ENCODE measurements at regions not wholly inside any gene's neighbourhood (a gene's known extent, or its start where the extent isn't known, plus 50 kb on each side); places are given as distances from the start of the nearest gene placed in this dataset.

GRCh38 chr4:33696586-33696985, 2547.7 kb downstream of the ARAP2 start:
- Histone ChIP-seq H4K20me1 (ENCODE audit: insufficient read depth, low read length) (no peaks in the 10 kb centered on the region), H3K9me3 (ENCODE audit: low read length) (no peaks in the 10 kb centered on the region; the same call in 1 of the 2 replicates), H3K4me2 (ENCODE audit: low read length) (no peak overlapping the region), H3K79me2 (ENCODE audit: insufficient read depth, low read depth, low read length) (no peaks in the 10 kb centered on the region), H3K36me3 (ENCODE audit: insufficient read depth, low read length) (no peaks in the 10 kb centered on the region), H3K27ac (ENCODE audit: low read depth, low read length, poor library complexity, severe bottlenecking) (no peak overlapping the region), H2AFZ (ENCODE audit: low read length) (no peak overlapping the region), H3K4me1 (ENCODE audit: insufficient read depth, low read length, poor library complexity, severe bottlenecking) (no peaks in the 10 kb centered on the region), H3K4me3 (ENCODE audit: low read depth, low read length, poor library complexity, severe bottlenecking) (no peak overlapping the region), H3K9me2 (ENCODE audit: insufficient read depth, low read length) (no peaks in the 10 kb centered on the region)
- intact Hi-C loops (cut with micrococcal nuclease; ENCODE audit: unreplicated experiment): no loop called here
- TF ChIP-seq EZH2phosphoT487 (IDR thresholded peaks at IDR 0.05; ENCODE audit: borderline replicate concordance, low read depth, low read length) (no peak), CTCF (conservative IDR thresholded peaks at IDR 0.05; ENCODE audit: low read length) (no peak)
- no peak for DNase-seq (ENCODE audit: low spot score)
- CTCF ChIA-PET (ENCODE audit: unreplicated experiment): no interaction called here
- BruUV-seq (replicated peaks): no TSS peak
- POLR2A ChIA-PET: no interaction called here

- no peaks in the 10 kb centered on the region for H3K9me2 ChIP-seq (ENCODE audit: insufficient read depth, low read length)
- 0 out of 2 replicates have a peak, but pooled peaks cover 3% of the 10 kb centered on the region for H3K9me3 ChIP-seq (ENCODE audit: low read length)
- no peak overlapping the region for H3K27ac ChIP-seq (ENCODE audit: low read depth, low read length, poor library complexity, severe bottlenecking)
- H3K4me3 ChIP-seq (ENCODE audit: low read depth, low read length, poor library complexity, severe bottlenecking): no peak overlapping the region
- no peaks in the 10 kb centered on the region for H3K36me3 ChIP-seq (ENCODE audit: insufficient read depth, low read length)
- H4K20me1 ChIP-seq (ENCODE audit: insufficient read depth, low read length): no peaks in the 10 kb centered on the region
- H3K79me2 ChIP-seq (ENCODE audit: insufficient read depth, low read depth, low read length): no peaks in the 10 kb centered on the region
- BruUV-seq (replicated peaks): no TSS peak
- CTCF ChIA-PET (ENCODE audit: unreplicated experiment): no interaction called here
- DNase-seq (ENCODE audit: low spot score): no peak
- no peaks in the 10 kb centered on the region for H3K4me1 ChIP-seq (ENCODE audit: insufficient read depth, low read length, poor library complexity, severe bottlenecking)
- TF ChIP-seq EZH2phosphoT487 (IDR thresholded peaks at IDR 0.05; ENCODE audit: borderline replicate concordance, low read depth, low read length): no peak
- intact Hi-C loops (cut with micrococcal nuclease; ENCODE audit: unreplicated experiment): no loop called here
- no peak overlapping the region for H3K4me2 ChIP-seq (ENCODE audit: low read length)
- POLR2A ChIA-PET: interaction anchor here (0.7 kb wide), 1 partner anchor 716 kb away, joined by 3 read pairs; no protein-coding TSS in a partner anchor
- H2AFZ ChIP-seq (ENCODE audit: low read length): no peak overlapping the region
Observed at GRCh38 chr4:33709247-33709646, 2535.1 kb downstream of the ARAP2 start.

- Histone ChIP-seq H3K9me3 (ENCODE audit: low read length) (0 out of 2 replicates have a peak, but pooled peaks cover 3% of the 10 kb centered on the region), H3K4me1 (ENCODE audit: insufficient read depth, low read length, poor library complexity, severe bottlenecking) (no peaks in the 10 kb centered on the region), H4K20me1 (ENCODE audit: insufficient read depth, low read length) (no peaks in the 10 kb centered on the region), H3K36me3 (ENCODE audit: insufficient read depth, low read length) (no peaks in the 10 kb centered on the region), H3K79me2 (ENCODE audit: insufficient read depth, low read depth, low read length) (no peaks in the 10 kb centered on the region), H3K9me2 (ENCODE audit: insufficient read depth, low read length) (no peaks in the 10 kb centered on the region), H2AFZ (ENCODE audit: low read length) (no peak overlapping the region), H3K27ac (ENCODE audit: low read depth, low read length, poor library complexity, severe bottlenecking) (no peak overlapping the region), H3K4me3 (ENCODE audit: low read depth, low read length, poor library complexity, severe bottlenecking) (no peak overlapping the region), H3K4me2 (ENCODE audit: low read length) (no peak overlapping the region)
- no peak for TF ChIP-seq CTCF (conservative IDR thresholded peaks at IDR 0.05; ENCODE audit: low read length)
- no peak for TF ChIP-seq EZH2phosphoT487 (IDR thresholded peaks at IDR 0.05; ENCODE audit: borderline replicate concordance, low read depth, low read length)
- no peak for DNase-seq (ENCODE audit: low spot score)
- no TSS peak for BruUV-seq (replicated peaks)
- CTCF ChIA-PET (ENCODE audit: unreplicated experiment): no interaction called here
- POLR2A ChIA-PET: no interaction called here
- intact Hi-C loops (cut with micrococcal nuclease; ENCODE audit: unreplicated experiment): no loop called here
Observed at GRCh38 chr4:33711826-33712225, 2532.5 kb downstream of the ARAP2 start.
